H9 (cell line): ENCODE measurements at regions not wholly inside any gene's neighbourhood (a gene's known extent, or its start where the extent isn't known, plus 50 kb on each side); places are given as distances from the start of the nearest gene placed in this dataset.

Experiments used
- DNase-seq: peaks from one replicate; pipeline ENCODE4 v3.0.0-alpha.2; 2017
- H2AFZ ChIP-seq: one replicate; pipeline ENCODE4 v1.6.1; 2013; ENCODE audit warnings: mild to moderate bottlenecking, low read length, control low read depth, moderate library complexity
- H2AK5ac ChIP-seq: 2 replicates; pipeline ENCODE4 v1.6.1; 2013; ENCODE audit warnings: low read length, control low read depth, mixed read lengths; ENCODE audit not compliant: insufficient read length
- H2BK120ac ChIP-seq: one replicate; pipeline ENCODE4 v1.6.1; 2013; ENCODE audit warnings: low read depth, mild to moderate bottlenecking, low read length, control low read depth, inconsistent platforms; ENCODE audit not compliant: poor library complexity, severe bottlenecking
- H2BK12ac ChIP-seq: 2 replicates; pipeline ENCODE4 v1.6.1; 2013; ENCODE audit warnings: low read length, control low read depth, mixed read lengths, low read depth; ENCODE audit not compliant: insufficient read length
- H2BK15ac ChIP-seq: 2 replicates; pipeline ENCODE4 v1.6.1; 2013; ENCODE audit warnings: low read depth, low read length, control low read depth
- H2BK20ac ChIP-seq: one replicate; pipeline ENCODE4 v1.6.1; 2013; ENCODE audit warnings: low read depth, mild to moderate bottlenecking, low read length, control low read depth, inconsistent platforms; ENCODE audit not compliant: poor library complexity, severe bottlenecking
- H2BK5ac ChIP-seq: 2 replicates; pipeline ENCODE4 v1.6.1; 2013; ENCODE audit warnings: low read length, control low read depth, mixed read lengths; ENCODE audit not compliant: insufficient read length
- H3K14ac ChIP-seq: 2 replicates; pipeline ENCODE4 v1.6.1; 2013; ENCODE audit warnings: low read length, control low read depth; ENCODE audit not compliant: insufficient read depth
- H3K18ac ChIP-seq: 2 replicates; pipeline ENCODE4 v1.6.1; 2013; ENCODE audit warnings: low read depth, mild to moderate bottlenecking, mixed read lengths, low read length, control low read depth; ENCODE audit not compliant: insufficient read length
- H3K23ac ChIP-seq: 2 replicates; pipeline ENCODE4 v1.6.1; 2013; ENCODE audit warnings: low read length, control low read depth, mixed read lengths, low read depth; ENCODE audit not compliant: insufficient read length
- H3K23me2 ChIP-seq: 2 replicates; pipeline ENCODE4 v1.6.1; 2013; ENCODE audit warnings: low read depth, mild to moderate bottlenecking, mixed read lengths, low read length, control low read depth; ENCODE audit not compliant: insufficient read length, poor library complexity, severe bottlenecking
- H3K27ac ChIP-seq: 2 replicates; pipeline ENCODE4 v1.5.1; 2013; ENCODE audit warnings: low read length, control low read depth, mixed read lengths, low read depth; ENCODE audit not compliant: insufficient read length
- H3K27me3 ChIP-seq: 2 replicates; pipeline ENCODE4 v1.6.1; 2013; ENCODE audit warnings: low read length, control low read depth, inconsistent platforms; ENCODE audit not compliant: insufficient read depth
- H3K4ac ChIP-seq: 2 replicates; pipeline ENCODE4 v1.6.1; 2013; ENCODE audit warnings: low read depth, mild to moderate bottlenecking, control low read depth, inconsistent platforms, low read length, moderate library complexity
- H3K4me1 ChIP-seq: 2 replicates; pipeline ENCODE4 v1.6.1; 2013; ENCODE audit warnings: low read length, control low read depth, inconsistent platforms; ENCODE audit not compliant: insufficient read depth
- H3K4me2 ChIP-seq: 2 replicates; pipeline ENCODE4 v1.6.1; 2013; ENCODE audit warnings: low read length, control low read depth, mixed read lengths; ENCODE audit not compliant: insufficient read length, insufficient read depth
- H3K56ac ChIP-seq: 2 replicates; pipeline ENCODE4 v1.6.1; 2013; ENCODE audit warnings: low read depth, mild to moderate bottlenecking, mixed read lengths, low read length, control low read depth; ENCODE audit not compliant: insufficient read length
- H3K79me1 ChIP-seq: 2 replicates; pipeline ENCODE4 v1.6.1; 2013; ENCODE audit warnings: low read depth, mild to moderate bottlenecking, moderate library complexity, low read length, control low read depth, inconsistent platforms; ENCODE audit not compliant: insufficient read depth, poor library complexity, severe bottlenecking
- H3K79me2 ChIP-seq: 2 replicates; pipeline ENCODE4 v1.6.1; 2013; ENCODE audit warnings: low read length, control low read depth, inconsistent platforms; ENCODE audit not compliant: insufficient read depth
- H3K9ac ChIP-seq: 2 replicates; pipeline ENCODE4 v1.6.1; 2013; ENCODE audit warnings: low read length, control low read depth, mixed read lengths; ENCODE audit not compliant: insufficient read length; ENCODE audit errors: extremely low read depth
- H3K9me3 ChIP-seq: one replicate; pipeline ENCODE4 v1.6.1; 2013; ENCODE audit warnings: low read depth, low read length, inconsistent platforms; ENCODE audit not compliant: control insufficient read depth
- H3T11ph ChIP-seq: one replicate; pipeline ENCODE4 v1.6.1; 2013; ENCODE audit warnings: mild to moderate bottlenecking, low read length, control low read depth, inconsistent platforms
- H4K20me1 ChIP-seq: one replicate; pipeline ENCODE4 v1.6.1; 2013; ENCODE audit not compliant: control insufficient read depth, insufficient read length, insufficient read depth
- H4K5ac ChIP-seq: 2 replicates; pipeline ENCODE4 v1.6.1; 2013; ENCODE audit warnings: low read depth, mild to moderate bottlenecking, mixed read lengths, low read length, control low read depth; ENCODE audit not compliant: insufficient read length
- H4K8ac ChIP-seq: replicated peaks from 2 replicates; pipeline ENCODE4 v1.6.1; 2013; ENCODE audit warnings: low read length, control low read depth, mixed read lengths, low read depth; ENCODE audit not compliant: insufficient read length
- H4K91ac ChIP-seq: 2 replicates; pipeline ENCODE4 v1.6.1; 2013; ENCODE audit warnings: low read depth, mild to moderate bottlenecking, moderate library complexity, mixed read lengths, low read length, control low read depth; ENCODE audit not compliant: insufficient read length
- H3K27ac Mint-ChIP-seq, 3 experiments: 2 replicates in 2 of 3; 3 replicates in 1 of 3; pipeline ENCODE4 v1.8.0; 2020 to 2021; ENCODE audit warnings: mixed read lengths in 3 of 3, mild to moderate bottlenecking in 1 of 3, moderate library complexity in 1 of 3
- H3K27me3 Mint-ChIP-seq: 2 replicates; pipeline ENCODE4 v1.8.0; 2021; ENCODE audit warnings: low read depth, mild to moderate bottlenecking, moderate library complexity, mixed read lengths
- H3K36me3 Mint-ChIP-seq, 3 experiments: 2 replicates in 2 of 3; 3 replicates in 1 of 3; pipeline ENCODE4 v1.8.0; 2020 to 2021; ENCODE audit warnings: low read depth in 3 of 3, mixed read lengths in 3 of 3; ENCODE audit not compliant: insufficient read depth in 1 of 3
- H3K4me1 Mint-ChIP-seq, 2 experiments: 2 replicates each; pipeline ENCODE4 v1.8.0; 2020; ENCODE audit warnings: mixed read lengths in 2 of 2
- H3K4me3 Mint-ChIP-seq, 2 experiments: 2 replicates in 1 of 2; 3 replicates in 1 of 2; pipeline ENCODE4 v1.8.0; 2020 to 2021; ENCODE audit warnings: mild to moderate bottlenecking in 2 of 2, mixed read lengths in 2 of 2, moderate library complexity in 1 of 2
- H3K9me3 Mint-ChIP-seq, 2 experiments: 2 replicates in 1 of 2; 3 replicates in 1 of 2; pipeline ENCODE4 v1.8.0; 2020; ENCODE audit warnings: mild to moderate bottlenecking in 2 of 2, mixed read lengths in 2 of 2, moderate library complexity in 1 of 2
- CTCF ChIP-seq: fragments of 200-600 bp; sonication (generic); conservative IDR thresholded peaks from 3 replicates; pipeline ENCODE4 v1.8.0; 2021; ENCODE audit warnings: antibody characterized with exemption, mild to moderate bottlenecking
- WGBS: extraction: QIAGEN DNeasy Blood & Tissue Kit; methylation state at CpG from one replicate; pipeline ENCODE4 v1.1.7; 2013; ENCODE audit warnings: missing lambda C conversion rate, low lambda C conversion rate, mixed read lengths; ENCODE audit not compliant: insufficient read length; ENCODE audit errors: extremely low coverage; 5-methylcytosine and 5-hydroxymethylcytosine counted together

- WGBS, result no CpG with 5 or more reads among the region's 1 CpG
- no peak overlapping the region for H3K27ac Mint-ChIP-seq
- no peaks in the 10 kb centered on the region for H3K9me3 ChIP-seq
- H3K23ac ChIP-seq, result no peak overlapping the region
- H2BK120ac ChIP-seq, result no peak overlapping the region
- no peaks in the 10 kb centered on the region for H3K9me3 Mint-ChIP-seq
- H3K79me2 ChIP-seq, result no peaks in the 10 kb centered on the region
- no peak for TF ChIP-seq CTCF
- no peaks in the 10 kb centered on the region for H3K27me3 ChIP-seq
- H3K27ac ChIP-seq, result no peak overlapping the region
- H3K4me2 ChIP-seq, result no peak overlapping the region
- no peak overlapping the region for H2AFZ ChIP-seq
- H4K5ac ChIP-seq, result no peak overlapping the region
- no peak overlapping the region for H3K18ac ChIP-seq
- H4K8ac ChIP-seq, result no peak overlapping the region
- H2BK5ac ChIP-seq, result no peak overlapping the region
- no peaks in the 10 kb centered on the region for H3K36me3 Mint-ChIP-seq
- no peak overlapping the region for H2AK5ac ChIP-seq
- H3K23me2 ChIP-seq, result no peaks in the 10 kb centered on the region
- no peaks in the 10 kb centered on the region for H3K79me1 ChIP-seq
- no peak overlapping the region for H3K4ac ChIP-seq
- DNase-seq, result no peak
- H3T11ph ChIP-seq, result no peak overlapping the region
- no peak overlapping the region for H2BK20ac ChIP-seq
- H2BK15ac ChIP-seq, result no peak overlapping the region
- no peak overlapping the region for H3K56ac ChIP-seq
- H3K27me3 Mint-ChIP-seq, result no peaks in the 10 kb centered on the region
- no peak overlapping the region for H3K9ac ChIP-seq
- no peak overlapping the region for H2BK12ac ChIP-seq
- H4K91ac ChIP-seq, result no peak overlapping the region
- H3K4me1 Mint-ChIP-seq, result no peaks in the 10 kb centered on the region
- no peak overlapping the region for H3K14ac ChIP-seq
- H3K4me3 Mint-ChIP-seq, result no peak overlapping the region
- H3K4me1 ChIP-seq, result no peaks in the 10 kb centered on the region
- no peaks in the 10 kb centered on the region for H4K20me1 ChIP-seq
These were observed 86.7 kb upstream of the LYPLAL1 start for GRCh38 chr1:219086956-219087469.
